OCI-LY1 (cell line): ENCODE measurements at regions not wholly inside any gene's neighbourhood (a gene's known extent, or its start where the extent isn't known, plus 50 kb on each side); places are given as distances from the start of the nearest gene placed in this dataset.

Source experiments
- H2AFZ ChIP-seq: fragments of 200-600 bp; sonication (generic), shearing (Covaris generic); 2 replicates; pipeline ENCODE4 v1.6.0; 2014; ENCODE audit warnings: antibody characterized with exemption, mild to moderate bottlenecking, low read length
- H3F3A ChIP-seq: fragments of 200-600 bp; sonication (generic), shearing (Covaris generic); 2 replicates; pipeline ENCODE4 v1.6.0; 2014; ENCODE audit warnings: mild to moderate bottlenecking, antibody characterized with exemption, low read length, moderate library complexity; ENCODE audit not compliant: insufficient read depth
- H3K27ac ChIP-seq: fragments of 200-600 bp; sonication (generic); 2 replicates; pipeline ENCODE4 v1.5.1; 2014; ENCODE audit warnings: low read length, mixed run types, mild to moderate bottlenecking, low read depth; ENCODE audit not compliant: poor library complexity, severe bottlenecking
- H3K27me3 ChIP-seq: fragments of 200-600 bp; sonication (generic); 2 replicates; pipeline ENCODE4 v1.6.0; 2014; ENCODE audit warnings: antibody characterized with exemption, mild to moderate bottlenecking, low read length, moderate library complexity; ENCODE audit not compliant: insufficient read depth
- H3K36me3 ChIP-seq: fragments of 200-600 bp; sonication (generic); 2 replicates; pipeline ENCODE4 v1.6.1; 2014; ENCODE audit warnings: mild to moderate bottlenecking, antibody characterized with exemption, low read length, moderate library complexity, mixed read lengths; ENCODE audit not compliant: insufficient read depth
- H3K4me1 ChIP-seq: fragments of 200-600 bp; sonication (generic); 2 replicates; pipeline ENCODE4 v1.5.1; 2014; ENCODE audit warnings: mild to moderate bottlenecking, low read length, moderate library complexity; ENCODE audit not compliant: insufficient read depth, severe bottlenecking
- H3K4me2 ChIP-seq: fragments of 200-600 bp; sonication (generic), shearing (Covaris generic); 2 replicates; pipeline ENCODE4 v1.6.1; 2014; ENCODE audit warnings: low read length
- H3K4me3 ChIP-seq: fragments of 200-600 bp; sonication (generic); 2 replicates; pipeline ENCODE4 v1.5.1; 2014; ENCODE audit warnings: low read length, low read depth, mild to moderate bottlenecking, mixed read lengths; ENCODE audit not compliant: poor library complexity, severe bottlenecking
- H3K79me2 ChIP-seq: fragments of 200-600 bp; shearing (Covaris generic); 2 replicates; pipeline ENCODE4 v1.6.1; 2016; ENCODE audit warnings: mixed run types, low read length, mixed read lengths; ENCODE audit not compliant: insufficient read depth
- H3K9ac ChIP-seq: fragments of 200-600 bp; sonication (generic), shearing (Covaris generic); 2 replicates; pipeline ENCODE4 v1.6.1; 2014; ENCODE audit warnings: mild to moderate bottlenecking, low read length, mixed read lengths
- H3K9me2 ChIP-seq: fragments of 200-600 bp; sonication (generic), shearing (Covaris generic); 2 replicates; pipeline ENCODE4 v1.6.1; 2014; ENCODE audit warnings: low read depth, mild to moderate bottlenecking, low read length, mixed read lengths
- H3K9me3 ChIP-seq: fragments of 200-600 bp; shearing (Covaris generic); 2 replicates; pipeline ENCODE4 v1.6.1; 2014; ENCODE audit warnings: low read length, mixed read lengths
- H4K20me1 ChIP-seq: fragments of 200-600 bp; sonication (generic), shearing (Covaris generic); 2 replicates; pipeline ENCODE4 v1.6.0; 2016; ENCODE audit warnings: mild to moderate bottlenecking, low read length; ENCODE audit not compliant: insufficient read depth
- CTCF ChIP-seq: fragments of 200-600 bp; sonication (generic), shearing (Covaris generic); IDR thresholded peaks from 2 replicates; pipeline ENCODE4 v1.5.1; 2017; ENCODE audit warnings: mild to moderate bottlenecking, antibody characterized with exemption, low read length, moderate library complexity, mixed read lengths
- EZH2 ChIP-seq: fragments of 200-600 bp; sonication (generic), shearing (Covaris generic); IDR thresholded peaks from 2 replicates; pipeline ENCODE4 v1.8.0; 2017; ENCODE audit warnings: borderline replicate concordance, mixed run types, mild to moderate bottlenecking, antibody characterized with exemption, low read length, moderate library complexity, mixed read lengths

GRCh38 chr1:37410815-37411214 lies 63.6 kb upstream of the ZC3H12A start:
- no peaks in the 10 kb centered on the region for H3F3A ChIP-seq
- H3K36me3 ChIP-seq = no peaks in the 10 kb centered on the region
- no peak overlapping the region for H2AFZ ChIP-seq
- H3K9ac ChIP-seq = no peak overlapping the region
- no peaks in the 10 kb centered on the region for H3K79me2 ChIP-seq
- no peaks in the 10 kb centered on the region for H4K20me1 ChIP-seq
- H3K9me2 ChIP-seq = no peaks in the 10 kb centered on the region
- H3K27ac ChIP-seq = no peak overlapping the region
- no peaks in the 10 kb centered on the region for H3K27me3 ChIP-seq
- H3K9me3 ChIP-seq = no peaks in the 10 kb centered on the region
- H3K4me1 ChIP-seq = no peaks in the 10 kb centered on the region
- no peak overlapping the region for H3K4me3 ChIP-seq
- no peak for TF ChIP-seq CTCF
- no peak for TF ChIP-seq EZH2
- no peak overlapping the region for H3K4me2 ChIP-seq

- H3K4me3 ChIP-seq = no peak overlapping the region
- H3K9me2 ChIP-seq = no peaks in the 10 kb centered on the region
- H3K4me2 ChIP-seq = no peak overlapping the region
- no peaks in the 10 kb centered on the region for H4K20me1 ChIP-seq
- no peaks in the 10 kb centered on the region for H3K79me2 ChIP-seq
- no peaks in the 10 kb centered on the region for H3K9me3 ChIP-seq
- H3K4me1 ChIP-seq = no peaks in the 10 kb centered on the region
- no peaks in the 10 kb centered on the region for H3F3A ChIP-seq
- no peaks in the 10 kb centered on the region for H3K36me3 ChIP-seq
- H2AFZ ChIP-seq = no peak overlapping the region
- no peaks in the 10 kb centered on the region for H3K27me3 ChIP-seq
- H3K9ac ChIP-seq = no peak overlapping the region
- H3K27ac ChIP-seq = no peak overlapping the region
- TF ChIP-seq CTCF (no peak), EZH2 (no peak)
Observed at GRCh38 chr1:37415611-37416244, 58.7 kb upstream of the ZC3H12A start.

GRCh38 chr1:37420456-37420855 lies 53.9 kb upstream of the ZC3H12A start:
- TF ChIP-seq CTCF (no peak), EZH2 (no peak)
- H3F3A ChIP-seq = no peaks in the 10 kb centered on the region
- no peak overlapping the region for H3K9ac ChIP-seq
- H3K79me2 ChIP-seq = no peaks in the 10 kb centered on the region
- H2AFZ ChIP-seq = no peak overlapping the region
- H3K27me3 ChIP-seq = no peaks in the 10 kb centered on the region
- H3K9me2 ChIP-seq = no peaks in the 10 kb centered on the region
- no peaks in the 10 kb centered on the region for H3K4me1 ChIP-seq
- no peaks in the 10 kb centered on the region for H4K20me1 ChIP-seq
- no peaks in the 10 kb centered on the region; the same call in 1 of the 2 replicates for H3K9me3 ChIP-seq
- no peak overlapping the region for H3K4me2 ChIP-seq
- H3K27ac ChIP-seq = no peak overlapping the region
- H3K36me3 ChIP-seq = no peaks in the 10 kb centered on the region
- no peak overlapping the region for H3K4me3 ChIP-seq
